Occipital lobe (tissue), 1 donor: ENCODE measurements at regions not wholly inside any gene's neighbourhood (a gene's known extent, or its start where the extent isn't known, plus 50 kb on each side); places are given as distances from the start of the nearest gene placed in this dataset.
"Not testable (repeated sequence)": the region's sequence is repeated elsewhere in the genome, so short reads cannot be mapped to it uniquely, and the experiment has no call there.

ENCODE experiments used
- DNase-seq: peaks from one replicate; lab custom pipeline; 2025; lab: John Stamatoyannopoulos, UW

DNA sequence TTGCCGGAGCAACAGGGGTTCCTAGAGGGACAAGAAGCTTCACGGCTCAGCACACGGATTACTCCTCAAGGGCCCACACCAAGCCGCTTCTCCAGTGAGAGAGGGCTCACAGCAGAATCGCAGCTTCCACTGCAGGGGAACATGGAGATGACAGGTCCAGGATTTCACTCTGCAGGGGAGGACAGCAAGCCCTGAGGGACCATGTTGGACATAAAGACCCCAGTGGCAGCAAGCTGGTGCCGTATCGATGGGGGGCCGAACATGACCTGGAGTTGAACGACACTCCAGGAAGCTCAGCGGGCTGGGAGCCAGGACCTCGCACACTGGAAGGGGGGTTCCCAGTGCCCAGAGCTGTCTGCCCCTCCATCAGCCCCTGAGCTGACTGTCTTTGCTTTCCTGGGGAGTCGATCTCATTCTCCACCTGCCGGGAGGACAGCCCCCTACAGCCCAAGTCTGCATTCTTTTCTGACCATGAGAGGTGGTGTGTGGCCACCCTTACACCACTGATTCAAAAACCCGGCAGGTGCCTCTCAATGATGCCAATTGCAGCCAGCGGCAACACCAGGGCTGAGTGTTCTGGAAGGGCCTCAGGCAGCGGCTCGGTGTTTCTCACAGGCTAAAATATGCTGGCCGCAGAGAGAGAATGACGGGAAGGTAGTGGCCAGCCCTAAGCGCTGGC is 194.5 kb upstream of the CDH4 start:
- no peak for DNase-seq

DNA sequence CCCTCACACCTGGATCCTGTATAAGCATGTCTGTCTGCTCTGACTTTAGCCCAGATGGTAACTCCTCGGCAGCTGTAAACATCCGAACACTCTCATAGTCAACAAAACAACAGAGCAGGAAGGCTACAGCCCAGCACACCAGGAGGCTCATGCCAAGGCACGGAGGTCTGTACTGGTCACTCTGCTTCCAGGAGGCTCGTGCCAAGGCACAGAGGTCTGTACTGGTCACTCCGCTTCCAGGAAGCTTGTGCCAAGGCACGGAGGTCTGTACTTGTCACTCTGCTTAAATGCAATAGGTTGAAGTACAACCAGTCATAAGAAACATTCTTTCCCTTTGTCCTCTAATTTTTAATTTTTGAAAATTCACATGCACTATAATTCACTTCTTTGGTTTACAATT is 190.1 kb upstream of the CDH4 start:
- no peak for DNase-seq

DNA sequence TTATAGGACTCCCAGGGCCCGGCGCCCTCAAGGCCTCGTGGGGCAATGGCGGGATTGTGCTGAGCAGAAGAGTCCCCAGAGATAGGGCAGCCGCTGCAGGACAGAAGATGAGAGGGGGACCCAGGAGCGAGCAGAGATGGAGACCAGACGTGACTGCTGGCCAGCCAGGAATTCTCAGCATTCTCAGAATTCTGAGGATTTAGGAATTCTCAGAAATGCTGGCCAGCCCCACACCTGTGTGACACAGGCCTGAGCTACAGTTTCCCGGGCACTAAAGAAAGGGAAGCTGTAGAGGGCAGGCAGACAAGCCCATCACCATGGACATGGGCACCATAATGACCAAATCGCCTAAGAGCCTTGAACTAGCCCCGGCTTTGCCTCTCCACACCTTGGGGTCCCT is 186.2 kb upstream of the CDH4 start:
- no peak for DNase-seq

DNA sequence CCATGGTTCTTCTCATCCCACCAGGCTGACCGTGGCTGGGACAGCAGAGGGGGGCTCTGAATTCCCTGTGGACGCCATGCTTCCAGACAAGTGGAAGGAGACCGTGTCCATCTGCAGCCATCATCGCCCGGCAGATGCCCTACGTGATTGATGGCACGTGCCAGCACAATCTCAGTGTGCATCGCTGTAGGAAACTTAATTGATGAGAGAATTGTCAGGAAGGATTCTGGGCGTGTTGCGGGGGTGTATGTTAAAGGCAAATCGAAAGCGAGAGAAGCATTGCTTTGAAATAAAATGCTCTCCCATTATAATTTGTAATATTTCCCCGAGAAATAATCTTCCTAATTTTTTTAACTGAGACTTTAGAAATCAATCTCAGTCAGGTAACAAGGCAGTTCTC is 185.5 kb upstream of the CDH4 start:
- DNase-seq, result no peak

DNA sequence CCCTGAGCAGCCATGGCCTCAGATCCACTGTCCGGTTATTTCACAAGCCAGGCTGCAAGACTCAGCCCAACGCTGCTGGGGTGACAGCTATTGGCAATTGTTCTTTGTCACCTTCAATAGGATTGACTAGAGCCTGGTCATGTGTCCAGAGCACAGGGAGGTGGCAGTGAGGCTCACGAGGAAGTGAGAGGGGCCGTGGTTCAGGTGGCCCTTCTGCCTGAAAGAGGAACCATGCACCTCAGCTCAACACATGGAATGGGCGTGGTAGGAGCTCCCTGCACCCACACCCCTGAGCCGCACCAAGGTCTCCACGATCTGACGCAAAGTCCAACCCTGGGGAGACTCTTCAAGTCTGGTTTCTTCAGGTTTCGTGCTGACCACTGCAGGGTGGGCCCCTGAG is 184.8 kb upstream of the CDH4 start:
- no peak for DNase-seq

DNA sequence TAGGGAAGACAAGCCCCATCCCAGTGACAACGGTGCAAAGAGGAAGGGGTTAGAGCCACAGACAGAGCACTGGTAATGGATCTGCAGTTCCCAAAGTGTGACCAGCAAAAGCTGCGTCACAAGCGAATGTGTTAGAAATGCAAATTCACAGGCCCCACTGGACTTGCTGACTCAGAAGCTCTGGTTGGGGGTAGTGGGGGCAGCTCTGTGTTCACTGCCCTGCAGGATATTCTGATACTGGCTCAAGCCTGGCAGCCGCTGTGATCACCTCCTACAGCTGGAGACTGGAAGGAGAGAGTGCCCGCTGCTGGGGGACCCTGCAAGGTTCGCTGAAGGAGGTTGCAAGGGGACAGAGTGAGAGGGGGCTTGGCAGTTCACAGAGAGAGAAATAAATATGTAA is 179.7 kb upstream of the CDH4 start:
- DNase-seq, result no peak

DNA sequence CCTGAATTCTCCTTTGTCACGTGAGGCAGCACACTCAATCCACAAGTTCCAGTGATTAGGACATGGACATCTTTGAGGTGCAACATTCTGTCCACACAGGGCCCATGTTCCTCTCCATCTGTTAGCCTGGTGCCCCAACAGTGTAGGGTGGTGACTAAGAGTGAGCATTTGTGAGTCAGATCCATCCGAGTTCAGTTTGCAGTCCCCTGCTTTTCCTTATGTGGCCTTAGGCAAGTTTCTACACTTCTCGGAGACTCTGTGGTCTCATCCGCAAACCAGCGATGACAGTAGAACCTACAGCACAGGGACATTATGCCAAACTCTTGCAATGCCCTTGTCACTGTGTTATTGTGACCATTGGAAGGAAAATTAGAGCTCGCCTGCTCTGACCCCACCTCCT is 178.7 kb upstream of the CDH4 start:
- DNase-seq, result no peak

DNA sequence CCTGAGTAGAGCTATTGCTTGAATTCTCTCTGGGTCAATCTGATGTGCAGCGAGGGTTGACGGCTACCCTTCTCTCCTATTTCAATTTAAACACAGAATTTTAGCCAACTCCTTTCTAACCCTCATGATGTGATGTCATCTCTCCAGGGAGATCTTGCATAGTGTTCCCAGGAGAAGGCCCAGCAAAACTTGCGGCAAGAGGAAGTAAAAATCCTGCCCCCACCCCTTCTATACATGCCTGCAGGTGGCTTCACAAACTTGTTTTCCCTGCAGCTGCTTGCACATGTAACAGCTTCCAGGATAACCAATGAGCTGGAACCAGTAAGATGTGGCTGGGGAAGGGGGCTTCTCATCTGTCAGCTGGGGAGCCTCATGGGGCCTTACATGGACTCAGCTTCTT is 169.3 kb upstream of the CDH4 start:
- no peak for DNase-seq

DNA sequence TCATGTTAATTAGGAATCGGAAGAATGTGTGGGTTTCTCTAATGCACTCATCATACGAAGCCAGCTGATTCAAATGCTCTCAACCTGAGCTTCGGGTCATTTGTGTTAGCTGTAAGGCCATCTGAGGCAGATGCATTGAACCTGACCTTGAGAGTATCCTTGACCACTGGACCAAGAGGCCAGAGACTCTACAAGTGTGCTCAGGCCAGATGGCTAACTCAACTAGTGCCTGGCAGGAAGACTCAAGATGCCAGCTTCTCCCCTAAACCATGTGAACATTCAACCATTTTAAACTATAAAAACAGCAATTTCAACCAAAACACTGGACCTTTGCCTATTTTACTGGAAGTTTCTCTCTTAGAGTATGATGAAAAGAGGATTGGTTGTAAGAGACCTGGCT is 168.6 kb upstream of the CDH4 start:
- DNase-seq, result no peak

DNA sequence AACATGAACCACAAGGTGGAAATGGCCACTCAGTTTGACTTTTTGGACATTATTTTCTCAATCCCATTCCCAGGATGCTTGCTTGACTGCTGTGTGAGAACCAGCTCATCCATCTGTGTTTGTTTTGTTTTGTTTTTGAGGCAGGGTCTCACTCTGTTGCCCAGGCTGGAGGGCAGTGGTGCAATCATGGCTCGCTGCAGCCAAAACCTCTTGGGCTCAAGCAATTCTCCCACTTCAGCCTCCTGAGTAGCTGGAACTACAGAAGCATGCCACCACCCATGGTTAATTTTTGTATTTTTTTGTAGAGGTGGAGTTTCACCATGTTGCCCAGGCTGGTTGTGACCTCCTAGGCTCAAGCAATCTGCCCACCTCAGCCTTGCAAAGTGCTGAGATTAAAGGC is 166.0 kb upstream of the CDH4 start:
- no peak for DNase-seq

DNA sequence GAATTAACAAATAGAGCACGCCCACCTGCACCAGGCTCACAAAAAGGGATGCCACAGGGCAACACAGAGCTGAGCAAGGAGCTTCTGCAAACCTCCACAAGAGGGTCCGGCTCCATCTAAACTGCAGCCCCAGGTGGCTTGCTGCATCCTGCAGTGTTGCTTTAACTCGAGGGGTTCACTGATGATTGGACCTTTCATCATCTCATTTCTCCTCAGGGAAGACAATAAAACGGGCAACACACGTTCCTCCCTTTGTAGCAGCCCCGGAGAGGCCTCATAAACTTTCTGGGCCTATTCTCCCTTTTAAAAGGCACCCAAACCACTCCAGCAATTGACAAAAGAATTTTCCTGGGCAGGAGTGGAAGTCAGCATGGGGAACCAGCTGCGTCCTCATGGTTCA is 161.5 kb upstream of the CDH4 start:
- DNase-seq, result no peak

DNA sequence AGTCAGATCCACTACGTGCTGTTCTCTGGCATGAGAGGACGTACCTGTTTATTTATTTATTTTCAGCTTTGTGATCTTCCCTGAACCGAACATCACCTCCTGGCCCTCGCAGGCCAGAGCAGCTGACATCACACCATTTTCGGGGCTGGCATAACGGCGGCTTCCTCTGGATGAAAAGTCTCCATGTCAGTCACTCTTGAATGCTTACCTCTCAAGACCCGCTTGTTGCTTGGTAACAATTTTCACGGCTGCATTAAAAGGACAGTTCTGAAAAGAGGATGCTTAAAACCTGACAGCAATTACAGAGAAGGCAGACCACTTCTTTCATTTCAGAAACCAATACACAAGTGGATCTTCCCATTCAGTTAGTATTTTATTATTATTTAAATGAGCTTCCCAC is 159.8 kb upstream of the CDH4 start:
- no peak for DNase-seq

DNA sequence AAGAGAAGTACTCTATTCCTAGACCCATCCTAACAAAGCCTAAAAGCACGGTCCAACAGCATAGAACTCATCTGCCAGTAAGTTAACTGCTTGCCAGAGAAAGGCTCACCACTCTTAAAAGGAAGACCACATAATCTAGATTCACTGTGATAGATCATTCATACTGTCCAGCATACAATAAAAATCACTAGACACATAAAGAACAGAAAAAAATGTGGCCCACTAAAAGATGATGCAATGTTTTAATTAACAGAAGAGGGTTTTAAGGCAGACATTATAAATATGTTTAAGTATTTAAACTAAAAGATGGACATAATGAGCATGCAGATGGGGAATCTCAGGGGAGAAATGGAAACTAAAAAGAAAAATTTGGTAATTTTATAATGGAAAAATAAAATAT is 157.5 kb upstream of the CDH4 start:
- DNase-seq, result no peak

DNA sequence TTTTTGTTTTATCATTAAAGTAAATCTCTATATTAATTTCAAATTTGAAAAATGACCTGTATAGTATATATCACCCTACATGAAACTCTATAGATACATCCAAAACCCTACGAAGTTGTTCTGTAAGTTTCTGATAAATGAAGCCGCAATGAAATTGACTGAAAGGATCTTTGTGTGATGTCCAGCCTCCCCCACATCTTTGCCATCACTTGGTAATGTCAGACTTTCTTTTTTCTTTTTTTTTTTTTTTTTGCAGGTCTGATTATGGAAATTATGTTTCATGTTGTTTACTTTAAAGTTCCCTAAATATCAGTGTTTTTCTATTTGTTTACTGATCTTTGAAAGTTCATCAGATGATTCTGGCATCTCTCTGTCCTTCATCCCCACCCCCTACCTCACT is 155.6 kb upstream of the CDH4 start:
- DNase-seq, result no peak

DNA sequence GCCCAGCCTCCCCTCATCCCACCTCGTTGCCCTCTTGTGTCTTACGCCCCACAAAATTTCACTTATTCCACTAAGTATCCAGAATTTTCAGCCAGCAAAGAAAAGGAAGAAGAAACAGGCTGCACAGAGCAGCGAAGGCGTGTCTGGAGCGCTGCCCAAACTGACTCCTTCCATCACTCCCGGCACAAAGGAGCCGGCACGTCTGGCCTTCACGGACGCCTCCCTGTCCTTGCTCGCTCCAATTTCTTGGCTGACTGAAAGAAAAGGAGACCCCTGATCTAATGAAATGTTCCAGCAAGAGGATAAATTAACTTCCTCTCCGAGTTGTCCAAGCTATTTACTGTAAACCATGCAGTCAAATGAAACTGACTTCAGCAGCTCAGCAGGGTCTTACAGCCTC is 152.3 kb upstream of the CDH4 start:
- no peak for DNase-seq

DNA sequence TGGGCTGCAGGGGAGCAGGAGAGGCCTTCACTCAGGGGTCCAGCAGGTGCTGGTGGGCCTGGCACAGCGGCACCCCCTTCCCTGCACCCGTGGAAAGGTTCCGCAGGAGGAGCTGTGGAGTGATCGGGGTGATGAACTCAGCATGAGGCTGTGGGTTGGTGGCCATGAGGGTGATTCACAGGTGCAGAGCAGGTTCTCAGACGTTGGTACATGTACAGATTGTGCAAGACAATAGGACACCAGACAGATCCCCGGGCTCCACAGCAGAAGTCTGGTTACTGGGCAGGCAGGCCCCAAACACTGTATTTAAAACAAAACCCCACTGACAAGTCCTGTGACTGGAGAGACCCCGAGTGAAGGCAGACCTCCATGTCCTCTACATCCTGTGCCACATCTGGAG is 151.6 kb upstream of the CDH4 start:
- DNase-seq, result no peak

DNA sequence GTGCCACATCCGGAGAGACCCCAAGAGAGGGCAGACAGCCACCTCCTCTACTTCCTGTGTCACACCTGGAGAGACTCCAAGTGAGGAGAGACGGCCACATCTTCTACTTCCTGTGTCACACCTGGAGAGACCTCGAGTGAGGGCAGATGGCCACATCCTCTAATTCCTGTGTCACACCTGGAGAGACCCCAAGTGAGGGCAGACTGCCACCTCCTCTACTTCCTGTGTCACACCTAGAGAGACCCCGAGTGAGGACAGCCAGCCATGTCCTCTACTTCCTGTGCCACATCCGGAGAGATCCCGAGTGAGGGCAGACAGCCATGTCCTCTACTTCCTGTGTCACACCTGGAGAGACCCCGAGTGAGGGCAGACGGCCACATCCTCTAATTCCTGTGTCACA is 150.7 kb upstream of the CDH4 start:
- DNase-seq, result not testable (repeated sequence)

DNA sequence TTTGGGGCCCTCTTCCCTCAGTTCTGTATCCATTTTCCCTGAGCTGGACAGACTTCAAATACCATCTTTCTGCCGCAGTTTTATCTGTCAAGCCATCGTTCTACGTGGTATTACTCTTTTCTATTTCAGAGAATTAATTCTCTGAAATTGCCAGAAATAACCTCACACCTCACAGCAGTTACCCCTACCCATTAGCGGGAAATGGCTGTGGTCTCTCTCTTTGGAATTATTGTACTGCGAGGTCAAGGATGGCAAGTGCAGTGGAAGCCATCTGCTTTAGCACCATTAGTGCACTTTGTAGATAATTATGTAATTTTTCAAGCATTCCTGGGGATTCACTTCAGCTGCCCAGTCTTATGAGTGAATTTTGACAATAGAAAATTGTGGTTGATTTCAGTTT is 147.8 kb upstream of the CDH4 start:
- no peak for DNase-seq

DNA sequence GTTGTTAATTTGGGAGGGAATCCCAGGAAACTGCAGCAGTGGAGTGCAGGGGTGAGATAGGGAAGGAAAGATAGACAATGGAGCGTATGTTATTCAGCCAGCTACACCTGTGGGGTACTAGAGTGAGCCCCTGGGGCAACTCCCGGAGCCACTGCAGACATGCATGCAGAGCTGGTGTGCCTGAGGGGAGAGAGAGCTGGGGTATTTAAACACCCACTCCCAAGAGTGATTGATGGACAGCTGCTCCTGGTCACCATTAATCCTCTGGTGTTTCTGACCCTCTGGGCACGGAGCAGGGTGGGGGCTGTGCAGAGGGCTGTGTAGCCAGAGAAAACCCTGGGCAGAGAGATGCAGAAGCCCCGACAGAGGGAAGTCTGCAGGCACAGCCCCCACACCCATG is 146.7 kb upstream of the CDH4 start:
- no peak for DNase-seq

DNA sequence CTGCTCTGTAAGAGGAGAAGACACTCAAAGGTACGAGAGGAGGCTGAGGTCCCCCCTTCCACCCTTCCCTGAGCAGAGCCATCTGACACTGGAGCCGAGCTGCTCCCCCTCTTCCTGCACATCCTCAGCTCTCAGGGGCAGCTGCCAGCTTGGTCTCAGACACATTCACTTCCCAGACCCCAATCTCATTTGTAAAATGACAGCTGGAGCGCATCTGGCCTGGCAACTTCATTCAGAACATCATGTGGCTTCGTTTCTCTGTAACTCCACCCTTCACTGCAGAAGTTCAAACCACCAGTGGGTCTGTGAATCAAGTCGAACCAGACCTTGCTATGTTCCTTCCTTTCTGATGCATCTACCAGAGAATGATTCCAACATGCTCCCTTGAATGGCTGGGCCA is 145.6 kb upstream of the CDH4 start:
- DNase-seq, result no peak

DNA sequence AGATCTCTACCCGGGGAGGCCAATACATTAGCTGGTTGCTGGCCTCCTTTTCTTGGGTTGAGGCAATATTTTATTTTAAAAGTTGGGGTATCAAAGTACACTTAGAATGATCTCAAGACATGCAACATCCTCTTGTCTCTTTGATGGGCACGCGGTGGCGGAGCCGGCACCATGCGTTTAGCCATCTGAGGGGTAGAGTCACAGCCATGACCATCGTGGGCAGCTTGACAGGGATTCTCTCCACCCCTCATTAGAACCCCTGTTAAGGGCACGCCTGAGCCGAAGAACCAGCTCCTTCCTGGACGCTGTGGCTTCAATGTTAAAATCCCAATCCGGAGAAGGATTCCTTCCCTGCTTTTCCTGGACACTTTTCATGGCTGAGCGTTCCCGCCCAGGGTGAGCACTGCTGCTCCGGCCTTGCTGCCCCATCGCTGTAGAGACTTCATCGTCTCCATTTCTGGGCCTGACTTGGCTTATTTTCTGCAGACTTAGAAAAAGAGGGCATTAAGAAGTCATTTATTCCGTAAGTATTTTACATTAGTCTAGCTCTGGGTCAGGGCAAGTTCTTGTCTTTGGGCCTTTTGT is 142.7 kb upstream of the CDH4 start:
- DNase-seq, result no peak

DNA sequence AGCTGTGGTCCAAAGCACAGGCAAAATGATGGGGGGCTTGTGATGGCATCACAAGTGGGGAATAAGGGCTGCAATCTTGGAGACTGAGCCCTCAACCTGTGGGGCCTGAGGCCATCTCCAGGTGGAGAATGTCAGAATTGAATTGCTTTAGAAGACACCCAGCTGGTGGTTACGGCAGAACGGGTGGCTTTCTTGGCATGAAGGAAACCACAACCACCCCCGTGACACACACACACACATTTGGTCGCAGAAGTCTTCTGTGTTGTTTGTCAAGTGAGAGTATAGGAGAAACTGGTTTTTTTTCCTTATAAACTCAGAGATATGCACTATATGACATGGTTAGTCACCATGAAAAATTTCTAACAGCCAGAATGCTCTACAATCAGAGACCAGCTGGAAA is 139.5 kb upstream of the CDH4 start:
- no peak for DNase-seq

DNA sequence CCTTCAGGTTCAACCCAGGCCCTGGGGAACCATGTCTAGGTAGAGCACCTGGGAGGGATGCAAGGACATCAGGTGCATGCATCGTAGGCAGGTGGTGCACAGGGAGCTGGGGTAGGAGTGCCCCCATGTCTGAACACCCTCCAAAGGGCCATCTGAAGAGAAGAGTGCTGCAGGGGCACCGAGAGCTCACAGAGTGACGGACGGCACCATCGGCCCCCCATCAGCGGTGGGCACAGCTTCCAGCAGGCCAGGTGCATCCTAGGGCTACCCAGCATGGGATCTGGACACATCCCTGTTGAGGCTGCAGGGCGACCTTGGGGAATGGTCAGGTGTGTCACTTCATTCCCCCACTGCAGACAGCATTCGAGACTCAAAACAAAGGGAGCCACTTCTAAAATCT is 138.3 kb upstream of the CDH4 start:
- DNase-seq, result no peak
